HAP-1 (cell line): ENCODE measurements at regions not wholly inside any gene's neighbourhood (a gene's known extent, or its start where the extent isn't known, plus 50 kb on each side); places are given as distances from the start of the nearest gene placed in this dataset.
A peak's percentile ranks its signal among the peaks of the same experiment; 100 is the strongest.
"Not testable (repeated sequence)": the region's sequence is repeated elsewhere in the genome, so short reads cannot be mapped to it uniquely, and the experiment has no call there.

ENCODE experiments used
- DNase-seq, 2 experiments: peaks; one replicate each; pipeline ENCODE4 v3.0.0-alpha.2; 2016 to 2020; ENCODE audit warnings: low spot score in 2 of 2
- H3K27me3 ChIP-seq: fragments of 250-450 bp; sonication (Bioruptor Pico); 2 replicates; pipeline ENCODE4 v1.5.1; 2020; ENCODE audit warnings: low read depth, mild to moderate bottlenecking, moderate library complexity
- H3K36me3 ChIP-seq: fragments of 250-450 bp; sonication (Bioruptor Pico); replicated peaks from 2 replicates; pipeline ENCODE4 v1.5.1; 2020; ENCODE audit warnings: mild to moderate bottlenecking
- H3K4me1 ChIP-seq: fragments of 250-450 bp; sonication (Bioruptor Pico); 2 replicates; pipeline ENCODE4 v1.5.1; 2020; ENCODE audit warnings: mild to moderate bottlenecking
- H3K4me3 ChIP-seq: fragments of 250-450 bp; sonication (Bioruptor Pico); 2 replicates; pipeline ENCODE4 v1.5.1; 2020; ENCODE audit warnings: mild to moderate bottlenecking, moderate library complexity
- H3K9me3 ChIP-seq: fragments of 250-450 bp; sonication (Bioruptor Pico); 2 replicates; pipeline ENCODE4 v1.5.1; 2020; ENCODE audit warnings: mild to moderate bottlenecking, moderate library complexity
- in situ Hi-C: fragments of 300-500 bp; cut with MboI; formaldehyde crosslinking; loops from 3 replicates; pipeline ENCODE4 v1.14.3; 2020; ENCODE audit warnings: low sequenced_read_pairs, inconsistent platforms, mixed read lengths

DNA sequence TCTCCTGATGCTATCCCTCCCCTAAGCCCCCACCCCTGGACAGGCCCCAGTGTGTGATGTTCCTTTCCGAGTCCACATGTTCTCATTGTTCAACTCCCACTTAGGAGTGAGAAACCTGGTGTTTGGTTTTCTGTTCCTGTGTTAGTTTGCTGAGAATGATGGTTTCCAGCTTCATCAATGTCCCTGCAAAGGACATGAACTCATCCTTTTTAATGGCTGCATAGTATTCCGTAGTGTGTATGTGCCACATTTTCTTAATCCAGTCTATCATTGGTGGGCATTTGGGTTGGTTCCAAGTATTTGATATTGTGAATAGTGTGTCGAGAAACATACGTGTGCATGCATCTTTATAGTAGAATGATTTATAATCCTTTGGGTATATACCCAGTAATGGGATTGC lies 80.0 kb upstream of the SGO1 start:
- H3K36me3 ChIP-seq, H3K9me3 ChIP-seq, H3K27me3 ChIP-seq, H3K4me3 ChIP-seq, H3K4me1 ChIP-seq, DNase-seq, in situ Hi-C loops: not testable (repeated sequence)

GRCh38 chr3:20264900-20265567 lies 79.0 kb upstream of the SGO1 start:
- Histone ChIP-seq H3K9me3 (no peaks in the 10 kb centered on the region), H3K4me1 (no peaks in the 10 kb centered on the region), H3K4me3 (no peak overlapping the region), H3K36me3 (no peaks in the 10 kb centered on the region), H3K27me3 (no peaks in the 10 kb centered on the region)
- no peak for DNase-seq
- in situ Hi-C loops = no loop called here

DNA sequence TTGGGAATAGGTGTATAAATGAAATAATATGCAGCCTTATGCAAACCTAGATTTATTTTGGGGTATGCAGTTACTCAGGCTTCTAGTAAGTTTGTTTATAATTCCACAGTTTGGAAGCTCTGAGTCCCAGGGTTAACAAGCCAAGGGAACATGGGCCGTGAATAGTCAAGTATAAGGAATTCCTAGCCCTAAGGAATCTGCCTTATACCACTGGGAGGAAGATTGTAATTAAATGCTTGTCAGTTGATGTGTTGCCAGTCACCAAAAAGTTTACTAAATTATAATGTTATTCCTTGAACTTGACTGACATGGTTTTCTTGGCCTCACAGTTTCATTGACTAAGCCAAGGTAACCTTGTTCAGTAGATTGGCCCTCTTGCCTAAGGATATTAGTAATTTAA lies 72.4 kb upstream of the SGO1 start:
- H3K4me1 ChIP-seq = no peaks in the 10 kb centered on the region
- DNase-seq = no peak
- H3K27me3 ChIP-seq = no peaks in the 10 kb centered on the region
- no peaks in the 10 kb centered on the region for H3K36me3 ChIP-seq
- no peak overlapping the region for H3K4me3 ChIP-seq
- in situ Hi-C loops = no loop called here
- no peaks in the 10 kb centered on the region for H3K9me3 ChIP-seq

GRCh38 chr3:20256144-20256543 lies 70.1 kb upstream of the SGO1 start:
- no peaks in the 10 kb centered on the region for H3K27me3 ChIP-seq
- H3K4me1 ChIP-seq = 0 out of 2 replicates have a peak, but pooled peaks cover 1% of the 10 kb centered on the region
- no peaks in the 10 kb centered on the region for H3K36me3 ChIP-seq
- DNase-seq = no peak
- no peaks in the 10 kb centered on the region for H3K9me3 ChIP-seq
- H3K4me3 ChIP-seq = no peak overlapping the region
- in situ Hi-C loops = no loop called here

DNA sequence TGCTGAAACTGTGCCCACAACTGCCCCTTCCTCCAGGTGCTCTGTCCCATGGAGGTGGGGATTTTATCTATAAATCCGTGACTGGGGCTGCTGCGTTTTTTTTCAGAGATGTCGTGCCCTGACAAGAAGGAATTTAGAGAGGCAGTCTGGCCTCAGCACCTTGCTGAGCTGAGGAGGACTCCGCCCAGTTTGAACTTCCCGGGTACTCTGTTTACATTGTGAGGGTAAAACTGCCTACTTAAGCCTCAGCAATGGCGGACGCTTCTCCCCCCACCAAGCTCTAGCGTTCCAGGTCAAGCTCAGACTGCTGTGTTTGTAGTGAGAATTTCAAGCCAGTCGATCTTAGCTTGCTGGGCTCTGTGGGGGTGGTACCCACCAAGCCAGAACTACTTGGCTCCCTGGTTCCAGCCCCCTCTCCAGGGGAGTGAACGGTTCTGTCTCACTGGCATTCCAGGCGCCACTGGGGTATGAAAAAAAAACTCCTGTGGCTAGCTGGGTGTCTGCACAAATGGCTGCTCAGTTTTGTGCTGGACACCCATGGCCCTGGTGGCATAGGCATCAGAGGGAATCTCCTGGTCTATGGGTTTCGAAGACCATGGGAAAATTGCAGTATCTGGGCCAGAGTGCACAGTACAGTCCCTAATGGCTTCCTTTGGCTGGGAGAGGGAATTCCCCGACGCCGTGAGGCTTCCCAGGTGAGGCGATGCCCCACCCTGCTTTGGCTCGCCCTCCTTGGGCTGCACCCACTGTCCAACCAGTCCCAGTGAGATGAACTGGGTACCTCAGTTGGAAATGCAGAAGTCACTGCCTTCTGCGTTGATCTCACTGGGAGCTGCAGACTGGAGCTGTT lies 68.5 kb upstream of the SGO1 start:
- no peak for DNase-seq
- H3K9me3 ChIP-seq = no peaks in the 10 kb centered on the region
- H3K36me3 ChIP-seq = no peaks in the 10 kb centered on the region
- H3K27me3 ChIP-seq = no peaks in the 10 kb centered on the region
- H3K4me3 ChIP-seq = no peak overlapping the region
- in situ Hi-C loops = no loop called here
- H3K4me1 ChIP-seq = peaks cover 6% of the 10 kb centered on the region; the same call in 1 of the 2 replicates

GRCh38 chr3:20250786-20251185 lies 64.8 kb upstream of the SGO1 start:
- Histone ChIP-seq H3K9me3 (no peaks in the 10 kb centered on the region), H3K4me1 (peaks cover 6% of the 10 kb centered on the region; the same call in 1 of the 2 replicates), H3K36me3 (no peaks in the 10 kb centered on the region), H3K4me3 (no peak overlapping the region), H3K27me3 (no peaks in the 10 kb centered on the region)
- peak; percentile 18 to 66 for DNase-seq
- in situ Hi-C loops = no loop called here

DNA sequence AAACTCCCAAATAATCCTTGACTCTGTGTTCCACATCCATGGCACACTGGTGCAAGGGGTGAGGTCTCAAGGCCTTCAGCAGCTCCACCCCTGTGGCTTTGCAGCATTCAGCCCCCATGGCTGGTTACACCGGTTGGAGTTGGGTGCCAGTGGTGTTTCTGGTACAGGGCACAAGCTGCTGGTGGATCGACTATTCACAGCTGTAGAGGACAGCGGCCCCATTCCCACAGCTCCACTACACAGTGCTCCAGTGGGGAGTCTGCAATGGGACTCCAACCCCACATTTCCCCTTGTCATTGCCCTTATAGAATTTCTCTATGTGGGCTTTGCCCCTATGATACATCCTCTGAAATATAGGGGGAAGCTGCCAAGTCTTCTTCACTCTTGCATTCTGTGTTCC lies 64.3 kb upstream of the SGO1 start:
- no peak overlapping the region for H3K4me3 ChIP-seq
- H3K36me3 ChIP-seq = no peaks in the 10 kb centered on the region
- H3K9me3 ChIP-seq = no peaks in the 10 kb centered on the region
- in situ Hi-C loops = no loop called here
- H3K4me1 ChIP-seq = peaks cover 6% of the 10 kb centered on the region; the same call in 1 of the 2 replicates
- no peak for DNase-seq
- H3K27me3 ChIP-seq = no peaks in the 10 kb centered on the region

GRCh38 chr3:20246662-20247061 lies 60.7 kb upstream of the SGO1 start:
- DNase-seq = no peak
- H3K36me3 ChIP-seq = no peaks in the 10 kb centered on the region
- no peak overlapping the region for H3K4me3 ChIP-seq
- H3K9me3 ChIP-seq = no peaks in the 10 kb centered on the region
- H3K27me3 ChIP-seq = no peaks in the 10 kb centered on the region
- H3K4me1 ChIP-seq = peaks cover 6% of the 10 kb centered on the region; the same call in 1 of the 2 replicates
- in situ Hi-C loops = no loop called here

DNA sequence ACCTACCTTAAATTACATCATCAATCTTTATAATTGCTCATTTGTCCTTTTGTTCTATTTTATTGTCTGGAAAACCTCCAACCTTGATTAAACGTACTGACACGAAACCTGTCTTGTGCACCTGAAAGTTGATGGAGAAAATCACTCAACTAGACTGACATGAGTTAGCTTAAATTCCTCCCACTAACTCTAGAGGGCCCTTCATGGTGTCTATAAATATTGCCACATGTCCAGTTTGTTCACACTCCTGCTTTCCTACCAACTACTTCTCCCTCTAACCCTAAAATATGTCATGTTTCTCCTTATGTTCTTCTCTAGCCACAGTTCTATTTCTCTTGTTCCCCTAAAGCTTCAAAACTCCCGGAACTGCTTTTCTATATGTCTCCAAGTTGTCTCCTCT lies 59.8 kb upstream of the SGO1 start:
- Histone ChIP-seq H3K4me3 (no peak overlapping the region), H3K27me3 (no peaks in the 10 kb centered on the region), H3K36me3 (no peaks in the 10 kb centered on the region), H3K4me1 (0 out of 2 replicates have a peak, but pooled peaks cover 2% of the 10 kb centered on the region), H3K9me3 (no peaks in the 10 kb centered on the region)
- in situ Hi-C loops = no loop called here
- DNase-seq = no peak

GRCh38 chr3:20240154-20240883 lies 54.3 kb upstream of the SGO1 start:
- no peak overlapping the region for H3K4me3 ChIP-seq
- in situ Hi-C loops = no loop called here
- H3K36me3 ChIP-seq = no peaks in the 10 kb centered on the region
- no peak for DNase-seq
- no peaks in the 10 kb centered on the region for H3K4me1 ChIP-seq
- no peaks in the 10 kb centered on the region for H3K27me3 ChIP-seq
- no peaks in the 10 kb centered on the region for H3K9me3 ChIP-seq

GRCh38 chr3:20238199-20238598 lies 52.2 kb upstream of the SGO1 start:
- H3K36me3 ChIP-seq, in situ Hi-C loops: not testable (repeated sequence)

GRCh38 chr3:20236603-20237002 lies 50.6 kb upstream of the SGO1 start:
- Histone ChIP-seq H3K9me3 (no peaks in the 10 kb centered on the region), H3K4me3 (no peak overlapping the region), H3K36me3 (no peaks in the 10 kb centered on the region), H3K27me3 (no peaks in the 10 kb centered on the region), H3K4me1 (no peaks in the 10 kb centered on the region)
- in situ Hi-C loops = no loop called here
- DNase-seq = no peak

More at GRCh38 chr3:20238199-20238598, 52.2 kb upstream of the SGO1 start:
- H3K9me3 ChIP-seq, H3K4me1 ChIP-seq, DNase-seq, H3K27me3 ChIP-seq, H3K4me3 ChIP-seq: not testable (repeated sequence)
